Hepatocyte (in vitro differentiated cells): ENCODE measurements at regions not wholly inside any gene's neighbourhood (a gene's known extent, or its start where the extent isn't known, plus 50 kb on each side); places are given as distances from the start of the nearest gene placed in this dataset.

Experiments used
- CTCF ChIP-seq: fragments of 200-600 bp; sonication (generic); IDR thresholded peaks from 2 replicates; pipeline ENCODE4 v1.5.1; 2016; ENCODE audit warnings: antibody characterized with exemption, mild to moderate bottlenecking; ENCODE audit not compliant: poor library complexity
- EZH2 ChIP-seq: fragments of 200-600 bp; sonication (generic); IDR thresholded peaks from 2 replicates; pipeline ENCODE4 v1.6.1; 2016; ENCODE audit warnings: antibody characterized with exemption, mild to moderate bottlenecking, borderline replicate concordance
- EZH2phosphoT487 ChIP-seq: fragments of 200-600 bp; sonication (generic); IDR thresholded peaks from one replicate; pipeline ENCODE4 v1.6.1; 2018; ENCODE audit warnings: antibody characterized with exemption, mild to moderate bottlenecking, low read depth, moderate library complexity; ENCODE audit not compliant: unreplicated experiment, severe bottlenecking

GRCh38 chr12:39044754-39045153 lies 139.4 kb upstream of the CPNE8 start:
- TF ChIP-seq CTCF = no peak
- no peak for TF ChIP-seq EZH2
- no peak for TF ChIP-seq EZH2phosphoT487
